HUES64 (cell line): ENCODE measurements at regions not wholly inside any gene's neighbourhood (a gene's known extent, or its start where the extent isn't known, plus 50 kb on each side); places are given as distances from the start of the nearest gene placed in this dataset.
"Not testable (repeated sequence)": the region's sequence is repeated elsewhere in the genome, so short reads cannot be mapped to it uniquely, and the experiment has no call there.

Experiments
- H3K27ac ChIP-seq: 2 replicates; pipeline ENCODE4 v1.7.0; 2013; ENCODE audit warnings: low read depth, low read length, inconsistent platforms
- H3K27me3 ChIP-seq: 2 replicates; pipeline ENCODE4 v1.6.1; 2013; ENCODE audit warnings: mild to moderate bottlenecking, low read length; ENCODE audit not compliant: insufficient read depth
- H3K36me3 ChIP-seq: 2 replicates; pipeline ENCODE4 v1.6.1; 2013; ENCODE audit warnings: mild to moderate bottlenecking, low read length; ENCODE audit not compliant: insufficient read depth
- H3K4me1 ChIP-seq: 2 replicates; pipeline ENCODE4 v1.6.1; 2013; ENCODE audit warnings: mild to moderate bottlenecking, low read length, moderate library complexity; ENCODE audit not compliant: insufficient read depth
- H3K4me3 ChIP-seq: 2 replicates; pipeline ENCODE4 v1.5.1; 2013; ENCODE audit warnings: mild to moderate bottlenecking, low read length, moderate library complexity
- H3K9ac ChIP-seq: 2 replicates; pipeline ENCODE4 v1.6.1; 2013; ENCODE audit warnings: mild to moderate bottlenecking, low read depth, low read length
- H3K9me3 ChIP-seq: 2 replicates; pipeline ENCODE4 v1.6.1; 2013; ENCODE audit warnings: low read depth, low read length; ENCODE audit not compliant: insufficient read depth
- WGBS: fragments of 150-250, 120-280 bp; methylation state at CpG from one replicate; pipeline ENCODE4 v1.1.7; 2013; ENCODE audit warnings: missing lambda C conversion rate; 5-methylcytosine and 5-hydroxymethylcytosine counted together

DNA sequence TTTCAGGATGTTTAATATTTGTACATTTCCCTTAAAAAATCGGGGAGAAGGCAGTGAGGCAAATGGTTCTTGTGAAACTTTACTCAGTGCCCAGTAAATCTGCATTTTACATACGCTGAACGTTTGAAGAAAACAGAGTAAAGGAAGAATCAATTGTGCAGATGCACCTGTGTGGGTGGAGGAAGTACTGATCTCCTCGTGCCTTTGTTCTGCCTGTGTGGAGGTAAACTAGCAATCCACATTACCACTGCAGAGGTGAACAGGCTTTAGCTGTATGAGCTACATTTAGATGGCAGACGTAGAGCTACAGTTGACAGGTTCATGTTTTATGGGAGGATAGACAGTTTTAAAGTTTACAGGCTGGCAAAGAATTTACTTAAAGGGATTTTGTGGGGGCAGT lies 62.7 kb upstream of the VIPR2 start:
- peaks cover 77% of the 10 kb centered on the region for H3K9me3 ChIP-seq
- no peaks in the 10 kb centered on the region for H3K27me3 ChIP-seq
- H3K4me1 ChIP-seq = no peaks in the 10 kb centered on the region
- H3K36me3 ChIP-seq = no peaks in the 10 kb centered on the region
- no peak overlapping the region for H3K27ac ChIP-seq
- WGBS = 76% methylated on average over 5 of the region's 5 CpGs
- H3K4me3 ChIP-seq = no peak overlapping the region
- H3K9ac ChIP-seq = no peak overlapping the region

DNA sequence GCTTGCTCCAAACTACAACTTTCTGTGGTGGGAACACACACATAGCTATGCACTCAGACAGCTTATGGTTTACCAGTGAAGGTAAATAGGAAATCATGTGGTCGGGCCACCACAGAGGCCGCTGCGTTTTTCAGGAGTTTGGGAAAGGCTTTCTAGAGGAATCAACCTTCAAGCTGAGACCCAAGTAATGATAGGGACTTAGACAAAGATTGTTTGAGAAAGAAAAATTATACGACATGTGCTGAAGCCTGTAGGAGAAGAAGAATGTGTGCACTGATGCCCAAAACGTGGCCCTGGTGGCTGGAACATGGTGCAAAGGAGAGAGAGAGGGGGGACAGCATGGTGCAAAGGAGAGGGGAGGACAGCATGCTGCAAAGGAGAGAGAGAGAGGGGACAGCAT lies 61.2 kb upstream of the VIPR2 start:
- no peaks in the 10 kb centered on the region for H3K36me3 ChIP-seq
- H3K9me3 ChIP-seq = peaks cover 73% of the 10 kb centered on the region
- H3K4me3 ChIP-seq = no peak overlapping the region
- no peaks in the 10 kb centered on the region for H3K4me1 ChIP-seq
- WGBS = 68% methylated on average over 5 of the region's 5 CpGs
- H3K9ac ChIP-seq = no peak overlapping the region
- H3K27me3 ChIP-seq = no peaks in the 10 kb centered on the region
- H3K27ac ChIP-seq = no peak overlapping the region

DNA sequence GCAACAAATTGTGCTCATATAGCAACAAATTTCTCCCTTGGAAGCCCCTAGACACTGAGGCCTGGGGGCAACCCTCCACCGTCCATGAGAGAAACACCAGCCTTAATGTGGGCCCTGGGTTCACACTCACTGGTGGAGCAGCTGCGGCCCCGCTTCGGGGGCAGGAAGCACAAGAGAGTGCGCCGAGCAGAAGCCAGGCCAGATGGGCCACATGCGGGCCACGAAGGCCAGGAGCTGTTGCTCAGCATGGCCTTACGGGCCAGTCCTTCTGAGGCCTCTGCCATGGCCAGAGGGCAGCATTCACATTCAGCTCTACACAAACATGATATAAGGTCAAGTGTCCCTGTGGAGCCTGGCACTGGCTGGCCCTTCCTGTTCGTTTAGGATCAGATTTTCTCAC lies 60.0 kb upstream of the VIPR2 start:
- 89% methylated on average over 10 of the region's 10 CpGs for WGBS
- H3K36me3 ChIP-seq = no peaks in the 10 kb centered on the region
- no peak overlapping the region for H3K4me3 ChIP-seq
- H3K9ac ChIP-seq = no peak overlapping the region
- H3K9me3 ChIP-seq = peaks cover 74% of the 10 kb centered on the region
- no peak overlapping the region for H3K27ac ChIP-seq
- H3K27me3 ChIP-seq = no peaks in the 10 kb centered on the region
- no peaks in the 10 kb centered on the region for H3K4me1 ChIP-seq

DNA sequence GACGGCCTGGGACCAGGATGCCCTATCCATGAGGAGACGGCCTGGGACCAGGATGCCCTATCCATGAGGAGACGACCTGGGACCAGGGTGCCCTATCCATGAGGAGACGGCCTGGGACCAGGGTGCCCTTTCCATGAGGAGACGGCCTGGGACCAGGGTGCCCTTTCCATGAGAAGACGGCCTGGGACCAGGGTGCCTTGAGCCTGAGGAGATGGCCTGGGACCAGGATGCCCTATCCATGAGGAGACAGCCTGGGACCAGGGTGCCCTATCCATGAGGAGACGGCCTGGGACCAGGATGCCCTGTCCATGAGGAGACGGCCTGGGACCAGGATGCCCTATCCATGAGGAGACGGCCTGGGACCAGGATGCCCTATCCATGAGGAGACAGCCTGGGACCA lies 58.6 kb upstream of the VIPR2 start:
- not testable (repeated sequence) for H3K27ac ChIP-seq, H3K9ac ChIP-seq, H3K36me3 ChIP-seq, H3K4me3 ChIP-seq, H3K4me1 ChIP-seq, H3K27me3 ChIP-seq
- WGBS = 79% methylated on average over 9 of the region's 9 CpGs
- peaks cover 74% of the 10 kb centered on the region for H3K9me3 ChIP-seq

DNA sequence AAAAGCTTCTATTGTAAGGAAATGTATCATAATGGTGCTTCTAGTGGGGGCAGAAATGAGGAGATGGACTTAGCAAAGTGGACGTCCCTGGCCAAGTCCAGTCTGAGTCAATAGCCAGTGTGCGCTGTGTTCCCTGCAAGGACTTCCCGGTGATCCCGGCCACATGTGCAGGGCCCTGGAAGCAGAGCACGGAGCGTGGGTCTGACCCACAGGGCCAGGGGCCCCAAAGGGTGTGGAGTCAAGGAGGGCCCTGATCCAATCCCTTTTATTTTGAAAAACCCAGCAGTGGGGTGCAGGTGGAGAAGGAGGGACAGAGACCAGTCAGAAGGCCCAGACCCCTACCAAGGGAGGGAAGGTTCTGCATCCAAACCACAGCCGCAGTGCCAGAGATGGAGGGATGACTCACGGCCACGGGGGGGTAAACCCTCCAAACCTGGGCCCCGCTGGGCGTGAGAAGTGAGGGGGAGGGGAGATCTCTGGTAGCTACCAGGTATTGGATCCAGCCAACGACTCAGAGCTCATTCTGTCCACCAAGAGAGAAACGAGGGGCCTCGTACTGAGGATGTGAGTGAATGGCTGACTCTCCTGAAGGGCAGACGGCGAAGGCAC lies 57.2 kb upstream of the VIPR2 start:
- no peak overlapping the region for H3K9ac ChIP-seq
- no peaks in the 10 kb centered on the region for H3K36me3 ChIP-seq
- H3K27me3 ChIP-seq = no peaks in the 10 kb centered on the region
- peaks cover 76% of the 10 kb centered on the region for H3K9me3 ChIP-seq
- H3K4me1 ChIP-seq = no peaks in the 10 kb centered on the region
- no peak overlapping the region for H3K4me3 ChIP-seq
- H3K27ac ChIP-seq = no peak overlapping the region
- 83% methylated on average over 16 of the region's 16 CpGs for WGBS

DNA sequence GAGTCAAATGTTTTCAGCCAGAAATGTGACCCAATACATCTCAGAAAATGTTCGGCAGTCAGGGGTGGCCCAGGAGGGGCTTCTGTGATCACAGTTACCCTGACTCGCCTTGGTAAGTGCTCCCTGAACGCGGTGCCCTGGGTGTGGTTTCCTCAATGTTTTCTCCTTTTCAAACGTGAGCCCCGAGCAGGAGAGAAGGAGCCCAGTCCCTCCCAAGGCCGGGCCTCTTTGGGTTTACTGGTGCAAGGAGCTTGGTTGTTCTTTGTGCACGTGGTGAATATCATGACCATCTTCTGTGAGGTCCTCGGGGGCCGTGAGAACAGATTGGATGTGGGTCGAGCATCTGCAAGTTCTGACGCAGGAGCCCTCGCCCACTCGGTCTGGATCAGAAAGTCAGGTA lies 55.8 kb upstream of the VIPR2 start:
- no peak overlapping the region for H3K4me3 ChIP-seq
- 80% methylated on average over 14 of the region's 14 CpGs for WGBS
- no peak overlapping the region for H3K27ac ChIP-seq
- H3K9me3 ChIP-seq = peaks cover 85% of the 10 kb centered on the region
- no peaks in the 10 kb centered on the region for H3K4me1 ChIP-seq
- no peaks in the 10 kb centered on the region for H3K36me3 ChIP-seq
- no peak overlapping the region for H3K9ac ChIP-seq
- no peaks in the 10 kb centered on the region for H3K27me3 ChIP-seq

DNA sequence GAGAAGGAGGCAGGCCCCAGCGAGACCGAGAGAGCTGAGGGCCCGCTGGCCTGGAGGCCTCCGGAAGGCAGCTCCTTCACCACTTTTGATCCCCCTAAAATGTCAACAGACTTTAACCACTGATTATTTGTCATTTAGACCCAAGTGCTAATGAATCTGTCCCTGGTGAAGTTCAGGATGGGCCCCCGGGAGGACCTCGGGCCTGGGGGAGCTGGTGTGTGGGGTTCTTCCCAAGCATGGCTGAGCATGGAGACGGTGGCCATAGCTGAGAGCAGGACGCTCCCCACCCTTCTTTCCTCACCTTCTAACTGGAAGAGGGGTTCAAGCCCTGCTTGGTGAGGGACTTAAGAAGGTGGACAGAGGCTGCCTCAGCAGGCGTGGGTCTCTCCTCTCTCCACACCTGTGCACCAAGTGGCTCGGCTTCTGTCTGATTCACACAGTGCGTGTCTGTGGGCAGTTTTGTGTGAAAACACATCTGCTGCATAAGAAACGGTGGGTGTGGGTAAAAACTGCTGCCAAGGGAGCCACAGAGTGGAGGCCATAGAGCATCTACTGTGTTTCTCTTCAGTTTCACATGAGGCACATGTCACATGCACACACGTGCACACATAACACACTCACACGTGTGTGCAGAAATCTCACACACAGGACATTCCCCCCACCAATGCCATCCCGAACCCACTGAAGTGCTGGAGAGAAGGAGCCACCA lies 53.5 kb upstream of the VIPR2 start:
- Histone ChIP-seq H3K4me3 (no peak overlapping the region), H3K9ac (no peak overlapping the region), H3K27ac (no peak overlapping the region), H3K36me3 (no peaks in the 10 kb centered on the region), H3K9me3 (peaks cover 82% of the 10 kb centered on the region), H3K27me3 (no peaks in the 10 kb centered on the region), H3K4me1 (no peaks in the 10 kb centered on the region)
- WGBS = 82% methylated on average over 13 of the region's 15 CpGs

DNA sequence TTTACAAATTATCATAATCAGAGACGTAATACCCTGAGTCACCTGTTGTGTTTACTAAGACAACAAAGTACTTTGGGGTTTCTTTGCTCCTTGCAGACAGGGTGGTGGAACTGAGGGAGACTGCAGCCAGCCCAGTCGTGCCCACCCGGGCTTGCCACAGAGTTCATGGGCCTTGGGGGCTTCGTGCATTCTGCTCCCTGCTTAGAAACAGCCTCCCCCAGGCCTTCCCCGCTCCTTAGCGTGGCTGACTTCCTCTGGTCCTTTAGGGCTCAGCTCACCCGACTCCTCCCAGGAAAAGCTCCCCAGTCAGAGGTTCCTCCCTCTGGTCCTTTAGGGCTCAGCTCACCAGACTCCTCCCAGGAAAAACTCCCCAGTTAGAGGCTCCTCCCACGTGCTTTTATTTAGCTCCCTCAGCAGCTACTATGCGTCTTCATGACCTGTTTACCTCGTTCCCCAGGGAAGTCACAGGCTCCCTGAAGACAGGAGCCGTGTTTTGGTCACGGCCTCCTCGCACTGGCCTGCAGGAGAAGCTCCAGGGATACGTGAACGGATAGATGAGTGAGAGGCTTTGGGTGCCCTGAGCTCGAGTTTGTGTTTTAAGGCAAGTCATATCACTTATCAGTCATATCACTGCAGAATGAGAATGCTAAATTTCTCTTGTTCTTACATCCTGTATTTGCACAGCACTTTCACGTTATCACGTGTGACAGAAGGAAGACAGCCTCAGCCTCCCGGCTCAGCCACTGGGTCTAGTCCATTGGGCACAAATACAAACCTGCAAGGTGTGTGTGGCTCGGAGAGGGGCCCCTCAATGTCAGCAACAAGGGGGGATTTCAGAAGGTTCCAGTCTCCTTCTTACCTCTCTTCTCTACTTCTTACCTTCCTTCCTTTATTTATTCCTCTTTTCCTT lies 52.7 kb upstream of the VIPR2 start:
- WGBS = 72% methylated on average over 20 of the region's 20 CpGs
- Histone ChIP-seq H3K4me1 (no peaks in the 10 kb centered on the region), H3K36me3 (no peaks in the 10 kb centered on the region), H3K27ac (no peak overlapping the region), H3K9me3 (peaks cover 89% of the 10 kb centered on the region), H3K9ac (no peak overlapping the region), H3K4me3 (no peak overlapping the region), H3K27me3 (no peaks in the 10 kb centered on the region)

DNA sequence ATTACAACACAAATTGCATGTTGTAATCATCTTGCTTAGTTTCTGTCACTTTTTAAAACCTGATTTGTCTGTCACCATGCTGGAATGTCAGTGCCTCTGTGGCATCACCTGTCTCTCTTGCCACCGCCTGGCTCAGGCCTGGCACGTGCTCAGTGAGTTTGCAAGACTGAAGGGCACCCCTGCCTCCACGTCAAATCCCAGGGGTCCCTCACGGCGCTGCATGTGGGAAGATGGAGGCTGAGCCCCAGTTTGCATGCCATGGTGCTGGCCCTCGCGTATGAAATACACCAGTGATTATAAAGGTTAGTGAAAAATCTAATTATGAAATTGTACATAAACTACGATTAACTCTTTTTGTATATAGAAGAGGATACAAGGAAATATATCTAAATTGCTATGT lies 51.9 kb upstream of the VIPR2 start:
- H3K27me3 ChIP-seq = no peaks in the 10 kb centered on the region
- no peaks in the 10 kb centered on the region for H3K36me3 ChIP-seq
- no peaks in the 10 kb centered on the region for H3K4me1 ChIP-seq
- no peak overlapping the region for H3K9ac ChIP-seq
- 84% methylated on average over 7 of the region's 8 CpGs for WGBS
- peaks cover 89% of the 10 kb centered on the region for H3K9me3 ChIP-seq
- no peak overlapping the region for H3K27ac ChIP-seq
- H3K4me3 ChIP-seq = no peak overlapping the region

DNA sequence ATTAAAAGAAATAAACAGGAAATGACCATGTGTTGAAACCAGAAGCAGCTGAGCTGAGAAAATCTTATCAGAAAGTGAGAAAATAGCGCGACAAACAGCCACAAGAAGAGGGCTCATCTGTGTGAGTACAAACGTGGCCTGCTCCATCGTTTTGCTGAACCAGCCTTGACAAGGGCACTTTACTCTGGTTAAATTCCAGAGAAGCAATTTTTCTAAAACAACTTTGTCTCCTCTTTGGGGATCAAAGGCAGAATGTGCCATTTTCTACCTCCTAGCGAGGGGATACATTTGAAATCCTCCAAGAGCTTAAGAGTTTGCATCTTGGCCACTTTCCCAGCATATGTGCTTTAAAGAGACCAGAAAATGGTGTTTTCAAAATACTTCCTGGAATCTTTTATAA lies 51.3 kb upstream of the VIPR2 start:
- WGBS = 62% methylated on average over 5 of the region's 5 CpGs
- no peak overlapping the region for H3K27ac ChIP-seq
- no peaks in the 10 kb centered on the region for H3K4me1 ChIP-seq
- no peak overlapping the region for H3K4me3 ChIP-seq
- no peak overlapping the region for H3K9ac ChIP-seq
- H3K36me3 ChIP-seq = no peaks in the 10 kb centered on the region
- H3K9me3 ChIP-seq = peaks cover 93% of the 10 kb centered on the region
- H3K27me3 ChIP-seq = no peaks in the 10 kb centered on the region
